Mesothelial cell of epicardium (in vitro differentiated cells): ENCODE measurements at regions not wholly inside any gene's neighbourhood (a gene's known extent, or its start where the extent isn't known, plus 50 kb on each side); places are given as distances from the start of the nearest gene placed in this dataset.

Source experiments
- DNase-seq, 2 experiments: peaks; one replicate each; pipeline ENCODE4 v3.0.0; 2021; ENCODE audit warnings: low spot score in 2 of 2; ENCODE audit not compliant: unreplicated experiment in 2 of 2
- H3K27ac Mint-ChIP-seq: 2 replicates; pipeline ENCODE4 v1.8.0; 2021; ENCODE audit warnings: mixed read lengths
- H3K27me3 Mint-ChIP-seq: 2 replicates; pipeline ENCODE4 v1.8.0; 2021; ENCODE audit warnings: low read depth, mixed read lengths
- H3K36me3 Mint-ChIP-seq: 2 replicates; pipeline ENCODE4 v1.8.0; 2021; ENCODE audit warnings: mixed read lengths
- H3K4me1 Mint-ChIP-seq: 2 replicates; pipeline ENCODE4 v1.8.0; 2021; ENCODE audit warnings: mixed read lengths
- H3K4me3 Mint-ChIP-seq: 2 replicates; pipeline ENCODE4 v1.8.0; 2021; ENCODE audit warnings: mild to moderate bottlenecking, moderate library complexity, mixed read lengths
- H3K9me3 Mint-ChIP-seq: 2 replicates; pipeline ENCODE4 v1.8.0; 2021; ENCODE audit warnings: mixed read lengths
- TF ChIP-seq, protein P1 (sequence below): fragments of 200-600 bp; sonication (generic); IDR thresholded peaks from one replicate; pipeline ENCODE4 v1.5.0; 2021; ENCODE audit warnings: antibody characterized with exemption; ENCODE audit not compliant: unreplicated experiment

DNA sequence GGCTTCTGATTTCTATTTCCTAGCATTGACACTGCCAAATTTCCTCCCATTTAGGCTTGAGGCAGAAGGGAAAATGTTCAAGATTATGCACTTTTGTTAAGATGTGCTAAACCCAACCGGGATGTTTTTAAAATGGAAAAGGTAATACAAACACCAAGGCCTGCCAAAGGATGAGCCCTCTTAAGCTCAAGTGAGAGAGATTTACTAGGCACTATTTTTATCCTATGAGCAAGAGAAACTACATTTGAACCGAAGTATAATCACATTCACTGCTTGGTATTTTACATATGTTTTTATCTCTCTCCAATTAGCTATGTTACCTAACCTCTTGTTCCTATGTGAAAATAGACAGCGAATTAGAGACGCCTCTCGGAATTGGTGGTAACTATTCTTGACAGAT, 295.8 kb downstream of the GABRB3 start:
- no peak for DNase-seq
- no peaks in the 10 kb centered on the region for H3K4me1 Mint-ChIP-seq
- TF ChIP-seq, protein P1, sequence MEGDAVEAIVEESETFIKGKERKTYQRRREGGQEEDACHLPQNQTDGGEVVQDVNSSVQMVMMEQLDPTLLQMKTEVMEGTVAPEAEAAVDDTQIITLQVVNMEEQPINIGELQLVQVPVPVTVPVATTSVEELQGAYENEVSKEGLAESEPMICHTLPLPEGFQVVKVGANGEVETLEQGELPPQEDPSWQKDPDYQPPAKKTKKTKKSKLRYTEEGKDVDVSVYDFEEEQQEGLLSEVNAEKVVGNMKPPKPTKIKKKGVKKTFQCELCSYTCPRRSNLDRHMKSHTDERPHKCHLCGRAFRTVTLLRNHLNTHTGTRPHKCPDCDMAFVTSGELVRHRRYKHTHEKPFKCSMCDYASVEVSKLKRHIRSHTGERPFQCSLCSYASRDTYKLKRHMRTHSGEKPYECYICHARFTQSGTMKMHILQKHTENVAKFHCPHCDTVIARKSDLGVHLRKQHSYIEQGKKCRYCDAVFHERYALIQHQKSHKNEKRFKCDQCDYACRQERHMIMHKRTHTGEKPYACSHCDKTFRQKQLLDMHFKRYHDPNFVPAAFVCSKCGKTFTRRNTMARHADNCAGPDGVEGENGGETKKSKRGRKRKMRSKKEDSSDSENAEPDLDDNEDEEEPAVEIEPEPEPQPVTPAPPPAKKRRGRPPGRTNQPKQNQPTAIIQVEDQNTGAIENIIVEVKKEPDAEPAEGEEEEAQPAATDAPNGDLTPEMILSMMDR: no peak

DNA sequence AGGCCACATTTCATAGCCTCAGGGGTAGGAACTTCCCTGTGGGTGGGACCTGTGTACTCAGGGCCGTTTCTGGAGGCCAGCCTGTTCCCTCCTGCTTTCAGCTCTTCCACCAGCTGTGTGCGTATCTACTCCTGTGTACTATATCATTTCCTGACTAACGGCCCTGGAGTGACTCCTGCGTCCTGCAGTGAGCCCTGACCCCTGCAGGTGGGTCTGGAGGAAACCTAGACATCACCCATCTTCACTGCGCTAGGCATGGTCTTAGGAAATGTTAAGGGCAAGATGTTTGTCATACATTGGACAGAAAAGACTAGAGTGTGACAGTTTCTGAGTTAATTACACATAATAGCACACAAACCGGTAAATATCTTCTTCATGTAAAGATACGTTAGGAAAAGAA, 297.3 kb downstream of the GABRB3 start:
- no peaks in the 10 kb centered on the region for H3K27me3 Mint-ChIP-seq
- H3K27ac Mint-ChIP-seq: no peak overlapping the region
- peaks cover 5% of the 10 kb centered on the region for H3K9me3 Mint-ChIP-seq
- H3K4me1 Mint-ChIP-seq: no peaks in the 10 kb centered on the region
- TF ChIP-seq, protein P1: no peak
- no peak for DNase-seq
- H3K4me3 Mint-ChIP-seq: no peak overlapping the region
- H3K36me3 Mint-ChIP-seq: no peaks in the 10 kb centered on the region

More for the DNA sequence above, 295.8 kb downstream of the GABRB3 start:
- no peak overlapping the region for H3K27ac Mint-ChIP-seq
- H3K36me3 Mint-ChIP-seq: no peaks in the 10 kb centered on the region
- H3K4me3 Mint-ChIP-seq: no peak overlapping the region
- peaks cover 5% of the 10 kb centered on the region for H3K9me3 Mint-ChIP-seq
- no peaks in the 10 kb centered on the region for H3K27me3 Mint-ChIP-seq

DNA sequence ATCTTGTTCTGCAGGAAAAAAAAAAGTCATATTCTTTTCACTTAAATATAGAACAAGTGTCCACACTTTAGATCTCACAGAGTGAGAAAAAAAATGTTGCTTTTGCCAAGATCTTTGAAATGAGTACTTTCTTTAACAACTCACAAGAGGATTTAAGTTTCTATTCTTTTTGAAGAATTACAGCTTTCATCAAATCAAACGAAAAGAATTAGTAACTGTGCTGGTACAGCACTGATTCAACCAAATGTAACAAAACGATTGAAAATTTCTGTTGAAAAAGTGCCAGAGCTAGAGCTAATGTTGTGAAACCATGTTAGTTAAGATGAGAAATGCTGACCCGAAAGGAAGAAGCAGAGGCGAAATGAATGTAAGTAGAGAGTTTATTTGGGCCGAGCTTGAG, 300.2 kb downstream of the GABRB3 start:
- H3K9me3 Mint-ChIP-seq: peaks cover 10% of the 10 kb centered on the region
- no peak for DNase-seq
- TF ChIP-seq, protein P1: no peak
- no peak overlapping the region for H3K4me3 Mint-ChIP-seq
- H3K27ac Mint-ChIP-seq: no peak overlapping the region
- no peaks in the 10 kb centered on the region for H3K36me3 Mint-ChIP-seq
- H3K27me3 Mint-ChIP-seq: no peaks in the 10 kb centered on the region
- no peaks in the 10 kb centered on the region for H3K4me1 Mint-ChIP-seq

DNA sequence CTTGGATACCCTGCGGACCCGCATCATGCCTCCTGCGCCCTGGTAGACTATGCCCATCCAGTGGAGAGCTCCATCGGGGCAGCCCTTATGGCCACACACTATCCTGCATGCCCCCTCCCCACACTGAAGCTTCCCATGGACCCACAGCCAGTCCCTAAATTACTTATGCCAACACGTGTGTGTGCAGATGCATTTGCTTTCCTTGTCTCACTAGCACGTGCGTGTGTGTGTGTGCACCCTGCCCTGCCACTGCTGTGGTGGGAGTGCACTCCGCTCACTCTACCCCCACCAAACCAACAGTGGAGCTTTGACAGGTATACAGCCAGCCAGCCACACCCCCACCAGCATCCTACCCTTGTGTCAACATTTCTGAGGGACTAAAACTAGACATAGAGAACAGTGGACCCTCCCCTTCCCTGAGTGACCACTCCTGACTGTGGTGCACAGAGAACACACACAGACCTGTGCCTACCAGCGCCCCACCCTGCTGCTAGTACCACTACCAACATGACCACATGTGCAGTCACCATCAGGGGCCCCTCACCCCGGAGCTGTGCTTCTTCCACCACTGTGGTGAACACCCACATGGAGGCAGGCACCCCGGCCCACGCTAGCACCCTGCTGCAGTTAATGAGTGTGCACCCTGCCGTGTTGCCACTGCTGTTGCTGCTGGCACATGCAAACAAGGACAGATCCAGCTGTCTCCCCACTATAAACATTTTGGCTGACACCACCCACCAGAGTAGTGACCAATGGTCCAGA, 310.8 kb downstream of the GABRB3 start:
- DNase-seq: no peak
- TF ChIP-seq, protein P1: no peak
- Mint-ChIP-seq H3K9me3 (peaks cover 44% of the 10 kb centered on the region), H3K36me3 (no peaks in the 10 kb centered on the region), H3K4me1 (no peaks in the 10 kb centered on the region), H3K4me3 (no peak overlapping the region), H3K27me3 (no peaks in the 10 kb centered on the region), H3K27ac (no peak overlapping the region)

DNA sequence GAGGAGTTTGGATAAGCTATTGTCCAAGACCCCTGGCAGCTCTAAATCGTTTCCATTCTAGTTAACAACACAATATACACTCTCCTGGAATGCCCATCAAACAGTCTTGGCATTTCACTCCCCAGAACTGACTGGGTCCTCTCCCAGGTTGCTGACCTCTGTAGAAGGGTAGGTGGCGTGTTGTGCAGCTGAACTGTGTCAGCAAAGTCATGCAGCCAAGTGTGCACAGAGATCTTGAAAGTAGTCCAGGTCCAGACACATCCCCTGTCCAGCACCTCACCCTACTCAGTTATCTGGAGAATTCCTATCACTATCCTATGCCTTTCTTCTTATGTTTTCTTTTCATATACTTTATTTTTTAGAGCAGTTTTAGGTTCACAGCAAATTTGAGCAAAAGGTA, 312.7 kb downstream of the GABRB3 start:
- no peaks in the 10 kb centered on the region for H3K27me3 Mint-ChIP-seq
- peaks cover 33% of the 10 kb centered on the region for H3K9me3 Mint-ChIP-seq
- H3K4me3 Mint-ChIP-seq: no peak overlapping the region
- no peak overlapping the region for H3K27ac Mint-ChIP-seq
- no peak for DNase-seq
- H3K4me1 Mint-ChIP-seq: no peaks in the 10 kb centered on the region
- TF ChIP-seq, protein P1: no peak
- no peaks in the 10 kb centered on the region for H3K36me3 Mint-ChIP-seq
